T-helper 22 cell (primary cell): ENCODE measurements at regions not wholly inside any gene's neighbourhood (a gene's known extent, or its start where the extent isn't known, plus 50 kb on each side); places are given as distances from the start of the nearest gene placed in this dataset.
"Not testable (repeated sequence)": the region's sequence is repeated elsewhere in the genome, so short reads cannot be mapped to it uniquely, and the experiment has no call there.

ENCODE experiments used
- DNase-seq: peaks from one replicate; pipeline ENCODE4 v3.0.0-alpha.2; 2020; ENCODE audit warnings: low read depth

DNA sequence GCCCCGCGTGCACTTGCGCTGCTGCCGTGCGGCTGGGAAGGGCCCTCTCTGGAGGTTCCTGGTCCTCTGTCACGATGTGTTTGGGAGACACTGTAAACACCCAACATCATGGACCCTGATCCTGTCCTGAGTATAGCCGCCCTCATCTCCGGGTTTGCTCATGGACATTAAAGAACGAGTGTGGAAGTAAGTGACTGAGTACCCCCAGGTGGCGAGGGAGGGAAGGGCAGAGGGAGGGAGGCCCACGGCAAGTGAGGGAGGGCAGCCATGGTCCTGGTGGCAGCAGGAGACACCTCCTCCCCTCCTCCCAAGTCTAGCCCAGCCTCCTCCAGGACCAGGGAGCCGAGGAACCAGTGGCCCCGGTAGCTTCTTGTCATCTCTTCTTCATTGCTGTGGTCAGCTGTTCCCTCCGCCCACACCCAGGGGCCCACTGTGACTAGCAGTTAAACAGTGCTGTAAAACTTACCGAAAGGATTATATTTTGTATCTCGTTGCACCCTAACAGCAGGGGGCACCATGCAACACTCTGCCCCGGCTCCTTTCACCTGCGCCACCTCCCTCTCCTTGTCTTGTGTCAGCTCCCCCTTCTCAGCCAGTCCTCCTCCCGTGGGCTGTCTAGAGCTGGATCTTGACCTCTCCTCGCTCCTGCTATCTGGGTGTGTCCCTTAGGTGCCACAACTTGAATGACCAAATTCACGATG, 566.5 kb upstream of the B3GAT1 start:
- no peak for DNase-seq

GRCh38 chr11:134976551-134976950, 564.5 kb upstream of the B3GAT1 start:
- DNase-seq = no peak

DNA sequence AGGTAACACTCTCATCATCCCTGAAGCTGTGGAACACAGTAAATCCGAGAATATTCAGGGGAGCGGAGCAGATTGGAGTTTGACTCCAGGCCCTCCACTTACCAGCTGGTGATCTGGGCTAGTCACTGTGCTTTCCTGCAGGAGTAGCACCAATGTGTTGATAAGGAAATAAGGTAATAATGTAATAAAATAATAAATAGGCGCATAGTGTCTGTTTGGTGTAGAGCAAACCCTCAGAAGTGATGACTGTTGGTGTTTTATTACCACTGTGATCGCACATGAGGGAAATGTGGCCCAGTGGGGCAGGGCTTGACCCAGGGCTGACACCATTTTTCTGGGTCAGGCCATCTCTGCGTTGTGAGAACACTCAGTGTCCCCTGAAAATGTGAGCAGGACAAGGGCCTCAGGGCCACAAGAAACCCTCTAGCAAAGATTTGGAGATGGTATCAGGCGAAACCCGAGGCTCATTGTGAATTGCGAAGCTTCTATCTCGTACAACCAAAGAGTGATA, 563.9 kb upstream of the B3GAT1 start:
- DNase-seq = no peak

DNA sequence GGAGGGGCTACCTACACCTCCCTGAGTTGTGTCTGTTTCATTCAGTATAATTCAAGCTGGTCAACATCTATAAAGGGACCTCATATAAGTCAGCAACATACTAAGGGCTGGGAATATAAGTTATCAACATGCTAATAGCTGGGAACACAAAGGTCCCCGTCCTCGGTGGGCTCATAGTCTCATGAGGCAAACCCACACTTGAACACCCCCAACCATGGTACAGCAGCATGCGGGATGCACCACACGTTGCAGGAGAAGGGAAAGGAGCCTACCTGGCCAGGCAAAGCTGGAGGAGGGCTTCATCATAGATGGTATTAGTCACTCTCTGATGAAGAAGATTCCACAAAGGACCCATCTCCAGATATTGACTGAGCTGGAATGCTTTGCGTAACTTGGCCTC, 561.8 kb upstream of the B3GAT1 start:
- no peak for DNase-seq

GRCh38 chr11:134971381-134971780, 559.3 kb upstream of the B3GAT1 start:
- DNase-seq = no peak

GRCh38 chr11:134967746-134968145, 555.7 kb upstream of the B3GAT1 start:
- no peak for DNase-seq

GRCh38 chr11:134961386-134961785, 549.3 kb upstream of the B3GAT1 start:
- not testable (repeated sequence) for DNase-seq

DNA sequence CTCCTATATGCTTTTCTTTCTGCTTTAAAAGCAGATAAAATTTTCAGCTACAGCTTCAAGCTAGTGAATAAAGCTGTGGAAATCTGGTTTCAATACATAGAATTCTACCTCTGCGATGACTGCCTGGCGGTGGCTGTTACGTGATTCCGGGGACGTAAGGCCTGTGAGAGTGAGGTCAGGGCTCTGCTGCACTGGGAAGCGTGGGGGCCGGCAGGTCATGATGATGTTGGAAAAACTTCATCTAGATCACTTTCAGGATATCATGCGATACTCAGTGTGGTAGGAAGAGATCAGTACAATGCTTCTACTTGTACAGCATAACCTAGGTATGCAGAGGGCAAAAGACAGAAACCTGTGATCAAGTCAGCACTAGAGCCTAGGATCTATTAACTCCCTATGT, 546.8 kb upstream of the B3GAT1 start:
- DNase-seq = no peak

DNA sequence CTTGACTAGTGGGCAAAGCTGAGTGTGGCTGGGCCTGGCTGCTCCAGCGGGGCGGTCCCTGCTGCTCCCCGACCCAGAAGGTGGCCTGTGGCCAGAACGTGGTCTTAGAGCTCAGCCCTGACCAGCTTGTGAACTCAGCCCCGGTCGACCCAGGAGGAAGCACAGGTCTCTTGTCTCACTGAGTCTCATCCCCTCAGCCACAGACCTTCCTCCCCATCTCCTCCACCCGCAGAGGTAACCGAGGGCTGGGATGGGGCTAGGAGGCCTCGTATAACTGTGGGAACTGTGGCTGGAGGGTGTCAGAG, 546.2 kb upstream of the B3GAT1 start:
- DNase-seq = no peak

DNA sequence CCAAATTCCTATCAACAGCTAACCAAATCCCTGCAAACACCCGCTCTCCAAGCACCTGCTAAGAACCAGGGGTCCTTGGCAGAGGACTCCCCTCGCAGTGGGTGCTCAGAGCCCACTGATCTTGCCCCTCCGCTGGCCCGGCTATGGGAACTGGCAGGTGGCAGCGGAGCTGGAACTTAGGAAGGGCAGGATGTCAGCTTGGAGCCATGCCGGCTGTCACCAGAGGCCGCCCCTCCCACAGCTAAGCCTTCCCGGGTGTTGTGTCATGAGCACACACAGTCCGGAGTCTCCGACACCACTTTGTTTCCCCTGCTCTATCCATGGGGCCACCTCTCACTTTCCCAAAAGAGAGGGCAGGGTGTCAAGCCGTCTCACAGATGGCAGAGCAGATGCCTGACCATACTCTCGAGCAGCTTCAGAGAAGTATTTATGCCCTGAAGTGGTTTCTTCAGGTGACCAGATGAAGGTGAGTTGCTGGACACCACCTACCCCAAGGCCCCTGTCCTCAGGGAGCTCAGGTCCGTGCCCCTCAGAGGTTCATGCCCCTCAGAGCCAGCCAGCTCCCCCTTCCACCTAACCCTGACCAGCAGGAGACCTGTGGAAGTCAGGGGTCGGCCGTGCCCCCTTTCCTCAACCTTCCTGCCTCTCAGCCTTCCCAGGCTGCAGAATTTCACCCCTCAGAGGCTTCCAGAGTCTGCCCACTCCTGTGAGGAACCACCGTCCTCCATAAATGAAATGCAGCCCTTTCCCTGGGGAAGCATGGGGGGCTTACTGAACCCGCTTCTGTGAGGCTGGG, 545.7 kb upstream of the B3GAT1 start:
- no peak for DNase-seq

DNA sequence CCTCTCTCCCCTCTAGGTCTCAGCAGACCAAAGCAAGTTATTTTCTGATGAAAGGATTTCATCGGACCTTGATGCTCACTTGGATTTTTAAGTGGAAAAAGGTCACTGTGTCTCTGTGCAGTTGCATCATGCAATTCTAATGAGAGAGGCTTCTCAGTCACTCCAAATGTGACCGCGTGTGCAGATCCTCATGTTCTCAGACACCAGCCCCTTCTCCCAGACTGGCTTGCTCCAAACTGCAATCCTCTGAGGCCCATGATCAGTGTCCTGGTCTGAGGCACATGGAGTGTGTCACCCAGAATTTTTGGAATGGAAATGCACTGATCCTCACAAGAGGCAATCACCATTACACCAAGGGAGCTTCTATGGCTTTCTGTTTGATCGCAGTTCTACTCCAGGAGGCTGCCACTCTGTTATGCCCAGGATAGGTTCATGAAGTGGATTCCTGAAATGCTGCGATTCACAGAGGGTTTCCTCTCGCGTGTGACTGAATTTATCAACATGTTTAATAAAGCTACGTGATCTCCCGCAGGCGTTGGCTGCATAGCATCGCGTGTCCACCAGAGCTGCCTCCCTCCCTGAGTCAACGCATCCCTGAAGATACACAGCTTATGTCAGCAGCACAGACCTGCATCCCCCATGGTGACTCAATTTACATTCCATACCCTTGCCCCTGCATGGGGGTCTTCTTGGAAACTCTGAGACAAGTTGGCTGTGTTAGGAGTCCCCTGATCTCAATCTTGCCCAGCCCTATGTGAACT, 544.6 kb upstream of the B3GAT1 start:
- DNase-seq = no peak

- DNase-seq = not testable (repeated sequence)
These were observed 543.9 kb upstream of the B3GAT1 start for GRCh38 chr11:134955970-134956369.

DNA sequence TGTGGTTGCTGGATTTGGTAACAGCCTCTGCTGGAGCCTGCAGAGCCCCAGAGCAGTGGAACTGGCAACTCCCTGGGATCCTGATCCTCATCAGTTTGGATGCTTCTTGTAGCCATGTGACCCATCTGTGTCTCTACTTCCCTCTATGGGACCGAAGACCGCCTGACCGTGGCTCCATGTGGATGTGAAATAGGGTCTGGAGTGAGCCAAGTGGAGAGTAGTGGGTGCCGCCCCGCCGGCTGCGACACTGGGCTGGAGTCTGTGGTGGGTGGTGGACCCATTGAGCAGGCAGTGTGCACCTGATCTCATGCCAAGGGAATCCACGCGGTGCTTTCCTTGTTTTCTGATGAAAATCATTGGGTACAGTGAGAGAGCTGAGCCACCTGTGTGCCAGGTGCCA, 543.2 kb upstream of the B3GAT1 start:
- DNase-seq = no peak

GRCh38 chr11:134954456-134954855, 542.4 kb upstream of the B3GAT1 start:
- DNase-seq = not testable (repeated sequence)

DNA sequence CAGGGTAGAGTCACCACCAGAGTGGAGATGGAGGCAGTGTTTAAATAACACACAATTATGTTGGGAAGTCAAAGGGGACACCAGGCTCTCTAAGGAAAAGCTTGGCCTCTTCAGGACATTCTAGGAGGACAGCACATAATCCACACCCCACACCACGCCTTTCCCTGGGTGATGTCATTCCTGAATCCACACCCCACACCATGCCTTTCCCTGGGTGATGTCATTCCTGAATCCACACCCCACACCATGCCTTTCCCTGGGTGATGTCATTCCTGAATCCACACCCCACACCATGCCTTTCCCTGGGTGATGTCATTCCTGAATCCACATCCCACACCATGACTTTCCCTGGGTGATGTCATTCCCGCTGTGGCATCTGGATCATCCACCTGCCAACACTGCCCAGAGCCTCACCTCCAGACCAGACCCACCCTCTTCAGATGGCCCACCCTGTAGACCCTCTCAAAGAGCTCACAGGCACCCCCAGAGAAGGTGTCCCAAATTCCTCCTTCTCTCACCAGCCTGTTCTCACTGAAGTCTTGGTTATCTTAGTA, 541.5 kb upstream of the B3GAT1 start:
- not testable (repeated sequence) for DNase-seq

- no peak for DNase-seq
These were observed 539.3 kb upstream of the B3GAT1 start for GRCh38 chr11:134951305-134951700.

- DNase-seq = no peak
These were observed 538.8 kb upstream of the B3GAT1 start for GRCh38 chr11:134950692-134951304.

- no peak for DNase-seq
These were observed 537.4 kb upstream of the B3GAT1 start for GRCh38 chr11:134949121-134950090.

DNA sequence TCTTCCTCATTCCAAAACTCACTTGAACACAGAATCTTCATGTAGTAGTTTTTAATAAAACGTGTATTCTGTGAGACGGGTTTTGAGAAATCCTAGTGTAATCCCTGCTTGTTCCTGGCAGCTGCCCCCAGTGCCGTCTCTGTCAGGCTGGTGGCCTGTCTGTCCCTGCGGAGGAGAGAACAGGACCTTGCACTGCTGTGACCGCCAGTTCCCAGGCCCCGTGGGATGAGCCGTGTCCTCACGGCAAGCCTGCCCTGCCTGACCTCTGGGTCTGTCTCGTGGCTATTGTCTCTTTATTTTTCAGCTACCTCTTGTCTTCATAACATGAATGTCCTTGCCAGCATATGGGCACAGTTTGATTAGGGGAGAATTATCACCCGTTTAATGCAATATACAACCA, 535.5 kb upstream of the B3GAT1 start:
- no peak for DNase-seq

GRCh38 chr11:134945993-134946392, 534.0 kb upstream of the B3GAT1 start:
- no peak for DNase-seq

DNA sequence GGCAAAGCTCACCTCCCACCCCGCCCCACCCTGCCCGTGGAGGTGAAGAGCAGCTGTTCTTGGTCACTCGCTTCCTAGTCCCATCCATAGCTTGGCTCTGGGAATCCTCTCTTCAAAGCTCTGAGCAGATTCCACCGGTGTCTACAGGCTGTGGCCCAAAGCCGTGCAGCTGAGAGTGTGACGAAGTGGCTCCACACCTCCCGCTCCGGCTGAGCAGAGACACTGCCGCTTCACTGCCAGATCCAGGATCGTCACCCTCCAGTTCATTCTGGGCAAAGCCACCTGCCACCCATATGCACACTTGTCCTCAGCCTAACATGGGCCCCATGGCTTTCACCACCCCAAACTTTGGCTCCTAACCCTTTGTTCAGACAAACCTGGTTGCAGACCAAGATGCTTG, 532.9 kb upstream of the B3GAT1 start:
- DNase-seq = no peak
